ENCODE measurements at regions not wholly inside any gene's neighbourhood (a gene's known extent, or its start where the extent isn't known, plus 50 kb on each side); places are given as distances from the start of the nearest gene placed in this dataset.

GRCh38 chr6:22852101-22852500 lies 282.7 kb downstream of the HDGFL1 start:
- Mint-ChIP-seq H3K4me1 (ENCODE audit: low read depth, unreplicated experiment) (no peaks in the 10 kb centered on the region), H3K36me3 (ENCODE audit: unreplicated experiment) (peaks cover 4% of the 10 kb centered on the region), H3K4me3 (ENCODE audit: unreplicated experiment) (no peak overlapping the region), H3K9me3 (ENCODE audit: unreplicated experiment) (no peaks in the 10 kb centered on the region), H3K27me3 (ENCODE audit: unreplicated experiment) (no peaks in the 10 kb centered on the region), H3K27ac (ENCODE audit: unreplicated experiment) (no peak overlapping the region)
- no peak for TF ChIP-seq CTCF (IDR thresholded peaks at IDR 0.05; ENCODE audit: partially characterized antibody, unreplicated experiment)
- DNase-seq, result no peak

GRCh38 chr6:22873513-22874136 lies 304.3 kb downstream of the HDGFL1 start:
- H3K27ac Mint-ChIP-seq (ENCODE audit: unreplicated experiment), result no peak overlapping the region
- no peak for TF ChIP-seq CTCF (IDR thresholded peaks at IDR 0.05; ENCODE audit: partially characterized antibody, unreplicated experiment)
- no peak for DNase-seq
- peaks cover 1% of the 10 kb centered on the region for H3K9me3 Mint-ChIP-seq (ENCODE audit: unreplicated experiment)
- H3K4me3 Mint-ChIP-seq (ENCODE audit: unreplicated experiment), result no peak overlapping the region
- H3K4me1 Mint-ChIP-seq (ENCODE audit: low read depth, unreplicated experiment), result peaks cover 2% of the 10 kb centered on the region
- H3K36me3 Mint-ChIP-seq (ENCODE audit: unreplicated experiment), result no peaks in the 10 kb centered on the region
- H3K27me3 Mint-ChIP-seq (ENCODE audit: unreplicated experiment), result no peaks in the 10 kb centered on the region

- H3K36me3 Mint-ChIP-seq (ENCODE audit: unreplicated experiment), result no peaks in the 10 kb centered on the region
- H3K27me3 Mint-ChIP-seq (ENCODE audit: unreplicated experiment), result no peaks in the 10 kb centered on the region
- H3K4me3 Mint-ChIP-seq (ENCODE audit: unreplicated experiment), result no peak overlapping the region
- peaks cover 1% of the 10 kb centered on the region for H3K9me3 Mint-ChIP-seq (ENCODE audit: unreplicated experiment)
- H3K27ac Mint-ChIP-seq (ENCODE audit: unreplicated experiment), result no peak overlapping the region
- TF ChIP-seq CTCF (IDR thresholded peaks at IDR 0.05; ENCODE audit: partially characterized antibody, unreplicated experiment), result no peak
- peaks cover 2% of the 10 kb centered on the region for H3K4me1 Mint-ChIP-seq (ENCODE audit: low read depth, unreplicated experiment)
- no peak for DNase-seq
Measured at GRCh38 chr6:22875845-22876244, 306.5 kb downstream of the HDGFL1 start.

- H3K27me3 Mint-ChIP-seq (ENCODE audit: unreplicated experiment), result no peaks in the 10 kb centered on the region
- H3K27ac Mint-ChIP-seq (ENCODE audit: unreplicated experiment), result no peak overlapping the region
- H3K4me1 Mint-ChIP-seq (ENCODE audit: low read depth, unreplicated experiment), result peaks cover 2% of the 10 kb centered on the region
- H3K36me3 Mint-ChIP-seq (ENCODE audit: unreplicated experiment), result no peaks in the 10 kb centered on the region
- H3K4me3 Mint-ChIP-seq (ENCODE audit: unreplicated experiment), result no peak overlapping the region
- peaks cover 1% of the 10 kb centered on the region for H3K9me3 Mint-ChIP-seq (ENCODE audit: unreplicated experiment)
- no peak for DNase-seq
- no peak for TF ChIP-seq CTCF (IDR thresholded peaks at IDR 0.05; ENCODE audit: partially characterized antibody, unreplicated experiment)
Measured at GRCh38 chr6:22878324-22878701, 308.9 kb downstream of the HDGFL1 start.

- Mint-ChIP-seq H3K9me3 (ENCODE audit: unreplicated experiment) (peaks cover 1% of the 10 kb centered on the region), H3K4me1 (ENCODE audit: low read depth, unreplicated experiment) (peaks cover 2% of the 10 kb centered on the region), H3K27ac (ENCODE audit: unreplicated experiment) (no peak overlapping the region), H3K27me3 (ENCODE audit: unreplicated experiment) (no peaks in the 10 kb centered on the region), H3K36me3 (ENCODE audit: unreplicated experiment) (no peaks in the 10 kb centered on the region), H3K4me3 (ENCODE audit: unreplicated experiment) (no peak overlapping the region)
- TF ChIP-seq CTCF (IDR thresholded peaks at IDR 0.05; ENCODE audit: partially characterized antibody, unreplicated experiment), result no peak
- DNase-seq, result no peak
Measured at GRCh38 chr6:22878706-22879105, 309.3 kb downstream of the HDGFL1 start.
